Activated B cell treated with CpG ODN at 0.5 μM for 24 hours (primary cell): ENCODE measurements at regions not wholly inside any gene's neighbourhood (a gene's known extent, or its start where the extent isn't known, plus 50 kb on each side); places are given as distances from the start of the nearest gene placed in this dataset.
"Not testable (repeated sequence)": the region's sequence is repeated elsewhere in the genome, so short reads cannot be mapped to it uniquely, and the experiment has no call there.

Experiments
- ATAC-seq: fragments of 200-7000 bp; cut with Tn5 transposase; one replicate; pipeline ENCODE4 v1.10.0; 2021; ENCODE audit warnings: low read depth, mild to moderate bottlenecking, moderate library complexity
- CTCF ChIA-PET: fragments of 350-600 bp; sonication (Branson Sonifier 250); formaldehyde crosslinking; loops from one replicate; lab custom pipeline; 2021; ENCODE audit warnings: antibody characterized with exemption; lab: Charles Lee
- POLR2A ChIA-PET: fragments of 350-600 bp; sonication (Branson Sonifier 250); formaldehyde crosslinking; loops from one replicate; lab custom pipeline; 2021; ENCODE audit warnings: antibody characterized with exemption; lab: Charles Lee
- DNase-seq: peaks from one replicate; pipeline ENCODE4 v3.0.0; 2022
- H3K27ac Mint-ChIP-seq: one replicate; pipeline ENCODE4 v1.8.0; 2020; ENCODE audit warnings: mixed read lengths
- H3K27me3 Mint-ChIP-seq: one replicate; pipeline ENCODE4 v1.8.0; 2021; ENCODE audit warnings: mixed read lengths
- H3K36me3 Mint-ChIP-seq: one replicate; pipeline ENCODE4 v1.8.0; 2021; ENCODE audit warnings: low read depth, mixed read lengths
- H3K4me1 Mint-ChIP-seq: one replicate; pipeline ENCODE4 v1.8.0; 2021; ENCODE audit warnings: mixed read lengths
- H3K4me3 Mint-ChIP-seq: one replicate; pipeline ENCODE4 v1.8.0; 2020; ENCODE audit warnings: mild to moderate bottlenecking, mixed read lengths
- H3K9me3 Mint-ChIP-seq: one replicate; pipeline ENCODE4 v1.8.0; 2020; ENCODE audit warnings: mixed read lengths
- intact Hi-C: fragments of 100-400 bp; cut with micrococcal nuclease; formaldehyde crosslinking; loops from one replicate; pipeline ENCODE4 v1.15.1; 2024
- TF ChIP-seq, protein P1 (sequence below): fragments of 200-600 bp; IDR thresholded peaks from one replicate; pipeline ENCODE4 v1.8.0; 2022; ENCODE audit warnings: antibody characterized with exemption, mild to moderate bottlenecking

DNA sequence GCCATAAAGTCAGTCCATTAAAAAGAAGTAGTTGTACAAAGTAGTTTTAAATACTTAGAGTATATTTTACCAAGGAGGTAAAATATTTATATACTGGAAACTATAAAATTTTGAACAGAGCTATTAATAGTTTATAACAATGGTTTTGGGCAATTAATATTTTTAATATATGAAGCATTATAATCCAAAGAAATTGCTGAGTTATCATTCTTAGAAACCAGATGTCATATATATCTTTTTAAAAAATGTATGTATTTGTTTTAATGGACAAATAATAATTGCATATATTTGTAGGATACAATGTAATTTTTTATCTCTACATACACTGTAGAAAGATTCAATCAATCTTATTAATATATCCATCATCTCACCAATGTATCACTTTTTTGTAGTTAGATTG is 207.8 kb downstream of the CXXC4 start:
- ATAC-seq (no peak), DNase-seq (no peak)
- H3K9me3 Mint-ChIP-seq: peaks cover 5% of the 10 kb centered on the region
- H3K4me1 Mint-ChIP-seq: no peaks in the 10 kb centered on the region
- TF ChIP-seq, protein P1, sequence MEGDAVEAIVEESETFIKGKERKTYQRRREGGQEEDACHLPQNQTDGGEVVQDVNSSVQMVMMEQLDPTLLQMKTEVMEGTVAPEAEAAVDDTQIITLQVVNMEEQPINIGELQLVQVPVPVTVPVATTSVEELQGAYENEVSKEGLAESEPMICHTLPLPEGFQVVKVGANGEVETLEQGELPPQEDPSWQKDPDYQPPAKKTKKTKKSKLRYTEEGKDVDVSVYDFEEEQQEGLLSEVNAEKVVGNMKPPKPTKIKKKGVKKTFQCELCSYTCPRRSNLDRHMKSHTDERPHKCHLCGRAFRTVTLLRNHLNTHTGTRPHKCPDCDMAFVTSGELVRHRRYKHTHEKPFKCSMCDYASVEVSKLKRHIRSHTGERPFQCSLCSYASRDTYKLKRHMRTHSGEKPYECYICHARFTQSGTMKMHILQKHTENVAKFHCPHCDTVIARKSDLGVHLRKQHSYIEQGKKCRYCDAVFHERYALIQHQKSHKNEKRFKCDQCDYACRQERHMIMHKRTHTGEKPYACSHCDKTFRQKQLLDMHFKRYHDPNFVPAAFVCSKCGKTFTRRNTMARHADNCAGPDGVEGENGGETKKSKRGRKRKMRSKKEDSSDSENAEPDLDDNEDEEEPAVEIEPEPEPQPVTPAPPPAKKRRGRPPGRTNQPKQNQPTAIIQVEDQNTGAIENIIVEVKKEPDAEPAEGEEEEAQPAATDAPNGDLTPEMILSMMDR: no peak
- POLR2A ChIA-PET: no interaction called here
- no peaks in the 10 kb centered on the region for H3K36me3 Mint-ChIP-seq
- intact Hi-C loops: no loop called here
- no peak overlapping the region for H3K27ac Mint-ChIP-seq
- no peak overlapping the region for H3K4me3 Mint-ChIP-seq
- CTCF ChIA-PET: no interaction called here
- H3K27me3 Mint-ChIP-seq: no peaks in the 10 kb centered on the region

DNA sequence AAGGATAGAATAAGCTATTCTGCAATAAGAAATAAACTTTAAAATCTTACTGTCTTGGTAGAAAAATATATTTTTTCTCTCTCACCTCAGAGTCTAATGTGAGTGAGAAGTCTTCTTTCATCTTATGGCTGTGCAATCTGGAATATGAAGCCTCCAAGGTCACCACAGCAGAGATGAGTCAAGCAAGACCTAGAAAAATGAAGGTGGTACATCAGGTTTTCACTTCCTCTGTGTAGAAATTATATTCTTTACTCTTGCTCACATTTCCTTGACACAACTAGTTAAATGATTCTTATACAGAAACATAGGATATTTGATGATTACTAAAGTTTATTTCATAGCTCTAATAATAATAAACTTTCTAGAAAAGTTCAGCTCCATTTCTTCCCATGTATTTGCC is 211.4 kb downstream of the CXXC4 start:
- Mint-ChIP-seq H3K27ac (no peak overlapping the region), H3K36me3 (no peaks in the 10 kb centered on the region), H3K4me3 (no peak overlapping the region), H3K9me3 (no peaks in the 10 kb centered on the region), H3K27me3 (no peaks in the 10 kb centered on the region), H3K4me1 (no peaks in the 10 kb centered on the region)
- TF ChIP-seq, protein P1: no peak
- ATAC-seq (no peak), DNase-seq (no peak)
- ChIA-PET POLR2A (no interaction called here), CTCF (no interaction called here)
- intact Hi-C loops: no loop called here

DNA sequence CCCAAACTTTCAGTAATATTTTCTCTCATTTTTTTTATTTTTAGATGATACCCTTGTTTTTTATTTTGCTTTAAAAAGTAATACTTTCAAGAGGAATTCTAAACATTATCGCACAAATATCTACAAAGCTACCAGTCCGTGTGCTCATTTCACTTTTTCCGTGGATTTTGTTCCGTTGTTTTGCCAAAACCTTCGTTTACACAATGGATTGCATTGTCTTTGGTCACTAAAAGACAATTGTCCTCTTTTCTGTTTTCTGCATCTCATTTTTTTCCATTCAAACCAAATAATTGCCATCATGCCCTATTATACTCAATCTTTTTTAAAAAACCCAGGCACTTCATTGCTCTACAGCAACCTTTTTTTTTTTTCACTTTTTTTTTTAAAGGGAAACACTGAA is 214.9 kb downstream of the CXXC4 start:
- H3K27ac Mint-ChIP-seq: no peak overlapping the region
- ATAC-seq: no peak
- TF ChIP-seq, protein P1: no peak
- H3K27me3 Mint-ChIP-seq: no peaks in the 10 kb centered on the region
- intact Hi-C loops: no loop called here
- POLR2A ChIA-PET: no interaction called here
- H3K4me3 Mint-ChIP-seq: no peak overlapping the region
- no peaks in the 10 kb centered on the region for H3K4me1 Mint-ChIP-seq
- no peaks in the 10 kb centered on the region for H3K9me3 Mint-ChIP-seq
- H3K36me3 Mint-ChIP-seq: no peaks in the 10 kb centered on the region
- no peak for DNase-seq
- CTCF ChIA-PET: no interaction called here

DNA sequence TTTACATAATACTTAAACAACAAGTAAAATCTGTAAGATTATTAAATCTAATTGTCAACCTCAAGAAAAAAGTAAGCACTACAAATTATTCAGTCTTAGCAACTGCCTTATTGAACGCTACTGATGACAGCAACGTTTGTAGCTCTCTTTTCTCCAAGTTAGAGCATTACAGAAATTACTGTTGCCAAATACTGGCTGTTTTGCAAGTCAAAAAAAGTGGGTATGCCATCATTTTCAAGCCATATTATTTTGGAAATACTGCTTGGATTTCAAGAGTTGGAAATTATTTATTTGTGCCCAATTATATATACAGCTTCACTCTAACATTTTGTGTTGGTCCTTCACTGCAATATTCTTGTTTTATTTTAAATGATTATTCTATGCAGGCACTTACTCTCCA is 221.7 kb downstream of the CXXC4 start:
- no peak overlapping the region for H3K27ac Mint-ChIP-seq
- intact Hi-C loops: no loop called here
- no peaks in the 10 kb centered on the region for H3K27me3 Mint-ChIP-seq

DNA sequence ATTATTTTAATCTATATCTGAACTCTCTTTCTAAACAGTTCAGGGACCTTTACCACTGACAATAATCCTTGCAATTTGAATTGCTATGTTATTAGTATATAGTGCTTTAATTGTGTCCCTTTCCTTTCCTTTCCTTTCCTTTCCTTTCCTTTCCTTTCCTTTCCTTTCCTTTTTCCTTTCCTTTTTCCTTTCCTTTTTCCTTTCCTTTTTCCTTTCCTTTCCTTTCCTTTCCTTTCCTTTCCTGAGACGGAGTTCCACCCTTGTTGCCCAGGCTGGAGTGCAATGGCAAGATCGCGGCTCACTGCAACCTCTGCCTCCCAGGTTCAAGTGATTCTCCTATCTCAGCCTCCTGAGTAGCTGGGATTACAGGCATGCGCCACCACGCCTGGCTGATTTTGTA is 225.1 kb downstream of the CXXC4 start:
- H3K4me1 Mint-ChIP-seq, H3K27ac Mint-ChIP-seq, H3K4me3 Mint-ChIP-seq, DNase-seq, CTCF ChIA-PET, intact Hi-C loops, ATAC-seq, H3K27me3 Mint-ChIP-seq, H3K36me3 Mint-ChIP-seq, H3K9me3 Mint-ChIP-seq, POLR2A ChIA-PET: not testable (repeated sequence)

More for the DNA sequence above, 221.7 kb downstream of the CXXC4 start:
- H3K4me3 Mint-ChIP-seq: no peak overlapping the region
- no peaks in the 10 kb centered on the region for H3K36me3 Mint-ChIP-seq
- DNase-seq (no peak), ATAC-seq (no peak)
- POLR2A ChIA-PET: no interaction called here
- no peaks in the 10 kb centered on the region for H3K9me3 Mint-ChIP-seq
- TF ChIP-seq, protein P1: no peak
- no peaks in the 10 kb centered on the region for H3K4me1 Mint-ChIP-seq
- CTCF ChIA-PET: no interaction called here

DNA sequence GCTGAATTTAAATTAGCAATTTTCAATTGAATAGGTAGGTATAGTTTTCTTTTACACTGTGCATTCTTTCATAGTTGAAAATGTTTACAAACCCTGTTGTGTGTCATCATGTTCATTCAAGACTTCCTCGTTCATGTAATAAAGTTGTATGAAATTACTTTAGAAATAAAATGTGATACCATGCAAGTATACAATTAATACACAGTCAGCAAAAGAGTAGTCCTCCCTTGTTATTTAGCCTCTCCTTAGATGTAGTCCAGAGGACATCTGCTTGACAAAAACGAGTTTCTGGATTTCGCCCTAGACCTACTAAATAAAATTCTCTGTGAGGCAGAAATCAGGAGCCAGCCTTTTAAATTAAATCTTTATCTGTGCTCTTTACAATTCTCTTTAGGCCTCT is 231.6 kb downstream of the CXXC4 start:
- no peak overlapping the region for H3K4me3 Mint-ChIP-seq
- POLR2A ChIA-PET: no interaction called here
- intact Hi-C loops: no loop called here
- no peaks in the 10 kb centered on the region for H3K4me1 Mint-ChIP-seq
- H3K27me3 Mint-ChIP-seq: no peaks in the 10 kb centered on the region
- CTCF ChIA-PET: no interaction called here
- TF ChIP-seq, protein P1: no peak
- no peaks in the 10 kb centered on the region for H3K9me3 Mint-ChIP-seq
- no peaks in the 10 kb centered on the region for H3K36me3 Mint-ChIP-seq
- H3K27ac Mint-ChIP-seq: no peak overlapping the region
- no peak for DNase-seq
- no peak for ATAC-seq
